Upper lobe of left lung (tissue), 6 donors: ENCODE measurements at regions not wholly inside any gene's neighbourhood (a gene's known extent, or its start where the extent isn't known, plus 50 kb on each side); places are given as distances from the start of the nearest gene placed in this dataset.

Experiments used
- ATAC-seq, 2 donors: fragments of 200-7000 bp; cut with Tn5 transposase; one replicate each; pipeline ENCODE4 v1.9.1; 2022; ENCODE audit warnings: mild to moderate bottlenecking in 2 of 2, moderate library complexity in 2 of 2; ENCODE audit not compliant: low FRiP score in 2 of 2
- DNase-seq, 2 donors: peaks; one replicate each; pipeline ENCODE4 v3.0.0-alpha.2; 2019 to 2020
- H3K27ac ChIP-seq, 4 donors: fragments of 200-600 bp; sonication (generic); one replicate each; pipeline ENCODE4 v1.5.1; 2016 to 2019
- H3K27me3 ChIP-seq, 4 donors: fragments of 200-600 bp; sonication (generic); one replicate each; pipeline ENCODE4 v1.5.1; 2017 to 2019
- H3K36me3 ChIP-seq, 4 donors: fragments of 200-600 bp; sonication (generic); one replicate each; pipeline ENCODE4 v1.5.1; 2016 to 2019
- H3K4me1 ChIP-seq, 4 donors: fragments of 200-600 bp; sonication (generic); one replicate each; pipeline ENCODE4 v1.5.1; 2018 to 2019
- H3K4me3 ChIP-seq, 4 donors: fragments of 200-600 bp; sonication (generic); one replicate each; pipeline ENCODE4 v1.5.1; 2017 to 2019; ENCODE audit warnings: mild to moderate bottlenecking in 2 of 4, moderate library complexity in 1 of 4
- H3K9me3 ChIP-seq, 4 donors: fragments of 200-600 bp; sonication (generic); one replicate each; pipeline ENCODE4 v1.5.1; 2018 to 2019
- CTCF ChIP-seq, 6 experiments: fragments of 450-650 bp in 4 of 6; fragments of 200-600 bp in 2 of 6; sonication (generic) in 2 of 6; IDR thresholded peaks; one replicate each; pipeline ENCODE4 v1.5.1; 2016 to 2019; ENCODE audit warnings: antibody characterized with exemption in 6 of 6
- EP300 ChIP-seq, 4 donors: sonication (generic); formaldehyde crosslinking; IDR thresholded peaks; one replicate each; pipeline ENCODE4 v1.5.1; 2017; ENCODE audit warnings: antibody characterized with exemption in 4 of 4, control low read depth in 2 of 4
- POLR2A ChIP-seq, 4 donors: fragments of 450-650 bp; IDR thresholded peaks; one replicate each; pipeline ENCODE4 v1.5.1; 2016 to 2017; ENCODE audit warnings: antibody characterized with exemption in 4 of 4, mild to moderate bottlenecking in 2 of 4
- POLR2AphosphoS5 ChIP-seq, 2 donors: sonication (generic); formaldehyde crosslinking; IDR thresholded peaks; one replicate each; pipeline ENCODE4 v1.5.1; 2017; ENCODE audit warnings: antibody characterized with exemption in 2 of 2
- WGBS, 2 donors: methylation state at CpG; one replicate each; pipeline ENCODE4 v1.1.5; 2017 to 2018; 5-methylcytosine and 5-hydroxymethylcytosine counted together
- donor health status: DM: no; HTN: no; CAD: no; lungs with moderate emphysema.
- donor health status: DM: no; HTN: yes; CAD: no; lungs with severe emphysema.

GRCh38 chr9:120267929-120268328 is 312.0 kb downstream of the CDK5RAP2 start:
- H3K4me1 ChIP-seq: no peaks in the 10 kb centered on the region
- H3K27ac ChIP-seq: no peak overlapping the region
- DNase-seq (no peak), ATAC-seq (no peak)
- H3K27me3 ChIP-seq: no peaks in the 10 kb centered on the region
- H3K36me3 ChIP-seq: no peaks in the 10 kb centered on the region
- TF ChIP-seq POLR2A (IDR thresholded peaks at IDR 0.05) (no peak), POLR2AphosphoS5 (IDR thresholded peaks at IDR 0.05) (no peak), CTCF (IDR thresholded peaks at IDR 0.05) (no peak), EP300 (IDR thresholded peaks at IDR 0.05) (no peak)
- 80 to 83% methylated on average over 1 of the region's 1 CpG for WGBS, 2 donors
- H3K9me3 ChIP-seq: no peaks in the 10 kb centered on the region
- no peak overlapping the region for H3K4me3 ChIP-seq

GRCh38 chr9:120265791-120266190 is 314.2 kb downstream of the CDK5RAP2 start:
- Histone ChIP-seq H3K27me3 (no peaks in the 10 kb centered on the region), H3K36me3 (no peaks in the 10 kb centered on the region), H3K4me3 (no peak overlapping the region), H3K9me3 (no peaks in the 10 kb centered on the region), H3K4me1 (no peaks in the 10 kb centered on the region), H3K27ac (no peak overlapping the region)
- ATAC-seq (no peak), DNase-seq (no peak)
- no peak for TF ChIP-seq CTCF (IDR thresholded peaks at IDR 0.05)
- no peak for TF ChIP-seq POLR2A (IDR thresholded peaks at IDR 0.05)
- no peak for TF ChIP-seq POLR2AphosphoS5 (IDR thresholded peaks at IDR 0.05)
- TF ChIP-seq EP300 (IDR thresholded peaks at IDR 0.05): no peak
- 56 to 60% methylated on average over 6 of the region's 6 CpGs for WGBS, 2 donors

GRCh38 chr9:120264528-120264927 is 315.4 kb downstream of the CDK5RAP2 start:
- TF ChIP-seq EP300 (IDR thresholded peaks at IDR 0.05) (no peak), CTCF (IDR thresholded peaks at IDR 0.05) (no peak), POLR2A (IDR thresholded peaks at IDR 0.05) (no peak), POLR2AphosphoS5 (IDR thresholded peaks at IDR 0.05) (no peak)
- no peak overlapping the region for H3K4me3 ChIP-seq
- no peak overlapping the region for H3K27ac ChIP-seq
- H3K36me3 ChIP-seq: no peaks in the 10 kb centered on the region
- ATAC-seq: no peak
- H3K27me3 ChIP-seq: no peaks in the 10 kb centered on the region
- H3K9me3 ChIP-seq: no peaks in the 10 kb centered on the region
- no peak for DNase-seq
- no peaks in the 10 kb centered on the region for H3K4me1 ChIP-seq

- TF ChIP-seq POLR2AphosphoS5 (IDR thresholded peaks at IDR 0.05): no peak
- TF ChIP-seq EP300 (IDR thresholded peaks at IDR 0.05): no peak
- no peak for TF ChIP-seq CTCF (IDR thresholded peaks at IDR 0.05)
- 78 to 88% methylated on average over 4 of the region's 4 CpGs for WGBS, 2 donors
- ATAC-seq: no peak
- DNase-seq: no peak
- Histone ChIP-seq H3K27ac (no peak overlapping the region), H3K4me3 (no peak overlapping the region), H3K4me1 (no peaks in the 10 kb centered on the region), H3K9me3 (no peaks in the 10 kb centered on the region), H3K36me3 (no peaks in the 10 kb centered on the region), H3K27me3 (no peaks in the 10 kb centered on the region)
Observed at GRCh38 chr9:120263836-120264235, 316.1 kb downstream of the CDK5RAP2 start.

GRCh38 chr9:120261419-120261818 is 318.5 kb downstream of the CDK5RAP2 start:
- DNase-seq (no peak), ATAC-seq (no peak)
- 62 to 86% methylated on average over 5 to 6 of the region's 6 CpGs for WGBS, 2 donors
- no peaks in the 10 kb centered on the region for H3K36me3 ChIP-seq
- no peak overlapping the region for H3K27ac ChIP-seq
- H3K27me3 ChIP-seq: no peaks in the 10 kb centered on the region
- H3K9me3 ChIP-seq: no peaks in the 10 kb centered on the region
- no peak overlapping the region for H3K4me3 ChIP-seq
- TF ChIP-seq POLR2AphosphoS5 (IDR thresholded peaks at IDR 0.05) (no peak), CTCF (IDR thresholded peaks at IDR 0.05) (no peak), POLR2A (IDR thresholded peaks at IDR 0.05) (no peak), EP300 (IDR thresholded peaks at IDR 0.05) (no peak)
- H3K4me1 ChIP-seq: no peaks in the 10 kb centered on the region
